CD14-positive monocyte (primary cell): ENCODE measurements at regions not wholly inside any gene's neighbourhood (a gene's known extent, or its start where the extent isn't known, plus 50 kb on each side); places are given as distances from the start of the nearest gene placed in this dataset.

ENCODE experiments used
- DNase-seq, 3 donors: peaks; one replicate each; pipeline ENCODE4 v3.0.0-alpha.2; 2011 to 2022
- H2AFZ ChIP-seq: 2 replicates; pipeline ENCODE4 v1.6.0; 2012; ENCODE audit warnings: mild to moderate bottlenecking, low read depth, low read length, inconsistent platforms; ENCODE audit not compliant: insufficient read depth, poor library complexity, severe bottlenecking
- H3K27ac ChIP-seq, 2 donors: 1 replicate in 1 of 2; 2 replicates in 1 of 2; pipeline ENCODE4 v1.5.1; 2012 to 2013; ENCODE audit warnings: low read length in 2 of 2, control low read depth in 1 of 2, inconsistent platforms in 1 of 2, low read depth in 1 of 2, mild to moderate bottlenecking in 1 of 2
- H3K27me3 ChIP-seq, 2 donors: one replicate each; pipeline versions ENCODE4 v1.6.0 to v1.6.1; 2011 to 2013; ENCODE audit warnings: low read length in 2 of 2; ENCODE audit not compliant: control insufficient read depth in 2 of 2, insufficient read depth in 2 of 2
- H3K36me3 ChIP-seq, 2 donors: replicated peaks in 1 of 2; 1 replicate in 1 of 2; 2 replicates in 1 of 2; pipeline versions ENCODE4 v1.5.1 to v1.6.1; 2012 to 2013; ENCODE audit warnings: low read length in 2 of 2, control low read depth in 1 of 2, inconsistent platforms in 1 of 2, mild to moderate bottlenecking in 1 of 2; ENCODE audit not compliant: insufficient read depth in 2 of 2, control insufficient read depth in 1 of 2
- H3K4me1 ChIP-seq, 2 donors: 1 replicate in 1 of 2; 2 replicates in 1 of 2; pipeline versions ENCODE4 v1.5.1 to v1.6.1; 2012 to 2013; ENCODE audit warnings: low read length in 2 of 2, control low read depth in 1 of 2, inconsistent platforms in 1 of 2, mild to moderate bottlenecking in 1 of 2, moderate library complexity in 1 of 2; ENCODE audit not compliant: insufficient read depth in 2 of 2, control insufficient read depth in 1 of 2
- H3K4me2 ChIP-seq: replicated peaks from 2 replicates; pipeline ENCODE3; 2012; ENCODE audit warnings: low read length, moderate library complexity, mild to moderate bottlenecking; ENCODE audit not compliant: poor library complexity, severe bottlenecking; ENCODE audit errors: extremely low read depth
- H3K4me3 ChIP-seq, 3 experiments: fragments of 200-600 bp in 1 of 3; sonication (generic) in 1 of 3; replicated peaks in 1 of 3; 1 replicate in 2 of 3; 2 replicates in 1 of 3; pipeline ENCODE4 v1.5.1; 2011 to 2013; ENCODE audit warnings: low read length in 3 of 3, mild to moderate bottlenecking in 3 of 3, control low read depth in 2 of 3, low read depth in 2 of 3, inconsistent platforms in 1 of 3, moderate library complexity in 1 of 3
- H3K79me2 ChIP-seq: 2 replicates; pipeline ENCODE4 v1.6.0; 2012; ENCODE audit warnings: mild to moderate bottlenecking, control low read depth, inconsistent platforms, low read length, moderate library complexity; ENCODE audit not compliant: insufficient read depth
- H3K9ac ChIP-seq: 2 replicates; pipeline ENCODE4 v1.6.0; 2017; ENCODE audit warnings: low read length, mild to moderate bottlenecking; ENCODE audit not compliant: insufficient read depth, poor library complexity, severe bottlenecking
- H3K9me3 ChIP-seq, 2 donors: replicated peaks in 1 of 2; 1 replicate in 1 of 2; 2 replicates in 1 of 2; pipeline versions ENCODE4 v1.5.1 to v1.6.1; 2012 to 2013; ENCODE audit warnings: low read length in 2 of 2, control low read depth in 1 of 2; ENCODE audit not compliant: control insufficient read depth in 1 of 2, insufficient read depth in 1 of 2
- H4K20me1 ChIP-seq: 2 replicates; pipeline ENCODE4 v1.6.0; 2012; ENCODE audit warnings: mild to moderate bottlenecking, low read length, control low read depth, moderate library complexity; ENCODE audit not compliant: insufficient read depth
- H3K27ac Mint-ChIP-seq, 7 donors: one replicate each; pipeline ENCODE4 v1.8.0; 2020; ENCODE audit warnings: mild to moderate bottlenecking in 7 of 7, mixed read lengths in 7 of 7, moderate library complexity in 6 of 7, inconsistent platforms in 2 of 7
- H3K27me3 Mint-ChIP-seq, 3 donors: one replicate each; pipeline ENCODE4 v1.8.0; 2021 to 2022; ENCODE audit warnings: low read depth in 3 of 3, mild to moderate bottlenecking in 3 of 3, mixed read lengths in 3 of 3, moderate library complexity in 3 of 3, inconsistent platforms in 1 of 3
- H3K36me3 Mint-ChIP-seq, 2 donors: one replicate each; pipeline ENCODE4 v1.8.0; 2020; ENCODE audit warnings: mixed read lengths in 2 of 2, inconsistent platforms in 1 of 2, mild to moderate bottlenecking in 1 of 2
- H3K4me1 Mint-ChIP-seq: one replicate; pipeline ENCODE4 v1.8.0; 2020; ENCODE audit warnings: mild to moderate bottlenecking, mixed read lengths
- H3K4me3 Mint-ChIP-seq, 2 donors: one replicate each; pipeline ENCODE4 v1.8.0; 2020; ENCODE audit warnings: mild to moderate bottlenecking in 2 of 2, mixed read lengths in 2 of 2, moderate library complexity in 1 of 2
- H3K9me3 Mint-ChIP-seq, 7 donors: one replicate each; pipeline ENCODE4 v1.8.0; 2020 to 2022; ENCODE audit warnings: mixed read lengths in 7 of 7, mild to moderate bottlenecking in 6 of 7, moderate library complexity in 6 of 7, inconsistent platforms in 2 of 7
- CTCF ChIP-seq: fragments of 200-600 bp; IDR thresholded peaks from one replicate; pipeline ENCODE4 v1.8.0; 2022; ENCODE audit warnings: antibody characterized with exemption, mild to moderate bottlenecking
- WGBS: methylation state at CpG from one replicate; pipeline ENCODE4 v1.1.5; 2013; ENCODE audit warnings: missing lambda C conversion rate; ENCODE audit not compliant: insufficient coverage; 5-methylcytosine and 5-hydroxymethylcytosine counted together
- intact Hi-C, 2 donors: fragments of 100-400 bp; cut with micrococcal nuclease; formaldehyde crosslinking; loops; one replicate each; pipeline versions ENCODE4 v1.15.0 to v1.15.1; 2023

GRCh38 chr21:17441370-17441769, 71.5 kb upstream of the CXADR start:
- Histone ChIP-seq H2AFZ (no peak overlapping the region), H3K4me3 (no peak overlapping the region), H3K27ac (no peak overlapping the region), H3K27me3 (no peaks in the 10 kb centered on the region), H3K4me2 (no peak overlapping the region), H4K20me1 (no peaks in the 10 kb centered on the region), H3K79me2 (no peaks in the 10 kb centered on the region), H3K36me3 (no peaks in the 10 kb centered on the region), H3K4me1 (peaks cover 0 to 5% of the 10 kb centered on the region in 2 donors), H3K9ac (no peak overlapping the region), H3K9me3 (no peaks in the 10 kb centered on the region)
- Mint-ChIP-seq H3K27ac (no peak overlapping the region), H3K4me3 (no peak overlapping the region), H3K9me3 (peaks cover 0 to 4% (median 0%) of the 10 kb centered on the region in 7 donors), H3K4me1 (peaks cover 2% of the 10 kb centered on the region), H3K27me3 (peaks cover 0 to 6% (median 1%) of the 10 kb centered on the region in 3 donors), H3K36me3 (no peaks in the 10 kb centered on the region)
- TF ChIP-seq CTCF, result no peak
- intact Hi-C loops, result no loop called here
- no CpG with 5 or more reads among the region's 1 CpG for WGBS
- no peak for DNase-seq

- no peak overlapping the region for H3K27ac ChIP-seq
- no peak overlapping the region for H3K4me3 Mint-ChIP-seq
- peaks cover 0 to 5% of the 10 kb centered on the region in 2 donors for H3K4me1 ChIP-seq
- no peaks in the 10 kb centered on the region for H4K20me1 ChIP-seq
- no peaks in the 10 kb centered on the region for H3K27me3 ChIP-seq
- intact Hi-C loops, result no loop called here
- TF ChIP-seq CTCF, result no peak
- peaks cover 0 to 4% (median 0%) of the 10 kb centered on the region in 7 donors for H3K9me3 Mint-ChIP-seq
- WGBS, result 86% methylated on average over 1 of the region's 2 CpGs
- no peaks in the 10 kb centered on the region for H3K79me2 ChIP-seq
- H3K4me2 ChIP-seq, result no peak overlapping the region
- H3K4me3 ChIP-seq, result no peak overlapping the region
- no peaks in the 10 kb centered on the region for H3K36me3 ChIP-seq
- H3K4me1 Mint-ChIP-seq, result peaks cover 2% of the 10 kb centered on the region
- peaks cover 0 to 6% (median 1%) of the 10 kb centered on the region in 3 donors for H3K27me3 Mint-ChIP-seq
- no peak overlapping the region for H2AFZ ChIP-seq
- DNase-seq, result no peak
- no peaks in the 10 kb centered on the region for H3K9me3 ChIP-seq
- H3K9ac ChIP-seq, result no peak overlapping the region
- H3K36me3 Mint-ChIP-seq, result no peaks in the 10 kb centered on the region
- no peak overlapping the region for H3K27ac Mint-ChIP-seq
Observed at GRCh38 chr21:17442165-17442564, 70.7 kb upstream of the CXADR start.
